H1 (cell line): ENCODE measurements at regions not wholly inside any gene's neighbourhood (a gene's known extent, or its start where the extent isn't known, plus 50 kb on each side); places are given as distances from the start of the nearest gene placed in this dataset.

ENCODE experiments used
- CTCF ChIA-PET: fragments of 300-600 bp; sonication (Branson Sonifier 250); formaldehyde crosslinking; loops from one replicate; lab custom pipeline; 2021; ENCODE audit not compliant: partially characterized antibody; lab: Charles Lee
- POLR2A ChIA-PET: fragments of 300-600 bp; sonication (Branson Sonifier 250); formaldehyde crosslinking; loops from one replicate; lab custom pipeline; 2021; ENCODE audit warnings: inconsistent platforms; ENCODE audit not compliant: partially characterized antibody; lab: Charles Lee
- DNase-seq, 2 experiments: peaks; one replicate each; pipeline versions ENCODE4 v3.0.0 to v3.0.0-alpha.2; 2010 to 2022; ENCODE audit warnings: low spot score in 2 of 2, low read depth in 1 of 2, mixed read lengths in 1 of 2
- FAIRE-seq: peaks from 2 replicates; lab custom pipeline; 2011; peaks lifted over from hg19 to GRCh38; lab: Jason Lieb, UNC
- H2AFZ ChIP-seq: 2 replicates; pipeline ENCODE4 v1.8.1; 2012; ENCODE audit warnings: low read length, inconsistent platforms
- H2AK5ac ChIP-seq: 2 replicates; pipeline ENCODE4 v1.6.1; 2013; ENCODE audit warnings: low read depth, low read length
- H2BK120ac ChIP-seq: replicated peaks from 2 replicates; pipeline ENCODE3; 2013; ENCODE audit warnings: low read depth, low read length, inconsistent platforms
- H2BK12ac ChIP-seq: 2 replicates; pipeline ENCODE4 v1.6.1; 2013; ENCODE audit warnings: low read depth, low read length
- H2BK15ac ChIP-seq: 2 replicates; pipeline ENCODE4 v1.6.1; 2013; ENCODE audit warnings: low read length
- H2BK20ac ChIP-seq: 2 replicates; pipeline ENCODE4 v1.6.1; 2013; ENCODE audit warnings: low read length
- H2BK5ac ChIP-seq: 2 replicates; pipeline ENCODE4 v1.6.1; 2013; ENCODE audit warnings: low read depth, low read length
- H3K14ac ChIP-seq: 2 replicates; pipeline ENCODE4 v1.6.1; 2013; ENCODE audit warnings: inconsistent platforms; ENCODE audit not compliant: insufficient read length
- H3K18ac ChIP-seq: 2 replicates; pipeline ENCODE4 v1.6.1; 2013; ENCODE audit warnings: low read length; ENCODE audit errors: extremely low read depth
- H3K23ac ChIP-seq: 2 replicates; pipeline ENCODE4 v1.6.1; 2013; ENCODE audit warnings: inconsistent platforms; ENCODE audit not compliant: insufficient read length
- H3K23me2 ChIP-seq: 2 replicates; pipeline ENCODE4 v1.6.1; 2013; ENCODE audit warnings: low read depth, low read length
- H3K27ac ChIP-seq: 2 replicates; pipeline ENCODE4 v1.6.1; 2011; ENCODE audit warnings: low read depth, low read length, inconsistent platforms
- H3K27me3 ChIP-seq, 4 experiments: replicated peaks in 1 of 4; 1 replicate in 1 of 4; 2 replicates in 3 of 4; pipeline versions ENCODE4 v1.6.1 to v1.8.1; 2011 to 2013; ENCODE audit warnings: low read length in 3 of 4, mild to moderate bottlenecking in 3 of 4, inconsistent platforms in 2 of 4, mixed read lengths in 2 of 4, moderate library complexity in 1 of 4; ENCODE audit not compliant: control insufficient read depth in 3 of 4, insufficient read depth in 3 of 4; ENCODE audit errors: extremely low read depth in 1 of 4
- H3K36me3 ChIP-seq, 4 experiments: 2 replicates each; pipeline versions ENCODE4 v1.6.1 to v1.8.1; 2011 to 2013; ENCODE audit warnings: mild to moderate bottlenecking in 4 of 4, low read length in 3 of 4, moderate library complexity in 2 of 4, control low read depth in 1 of 4, inconsistent platforms in 1 of 4; ENCODE audit not compliant: insufficient read depth in 4 of 4, control insufficient read depth in 2 of 4
- H3K4ac ChIP-seq: replicated peaks from 2 replicates; pipeline ENCODE3; 2013; ENCODE audit warnings: low read length, low read depth, mixed read lengths, inconsistent platforms; ENCODE audit not compliant: insufficient read length
- H3K4me1 ChIP-seq, 4 experiments: replicated peaks in 1 of 4; 1 replicate in 1 of 4; 2 replicates in 3 of 4; pipeline versions ENCODE4 v1.6.1 to v1.8.1; 2011 to 2013; ENCODE audit warnings: low read length in 3 of 4, inconsistent platforms in 2 of 4, mixed read lengths in 1 of 4; ENCODE audit not compliant: insufficient read depth in 4 of 4, control insufficient read depth in 3 of 4
- H3K4me2 ChIP-seq, 2 experiments: 2 replicates each; pipeline versions ENCODE4 v1.6.1 to v1.8.1; 2011 to 2013; ENCODE audit warnings: low read depth in 2 of 2, low read length in 2 of 2, control low read depth in 1 of 2, inconsistent platforms in 1 of 2, mild to moderate bottlenecking in 1 of 2; ENCODE audit not compliant: insufficient read depth in 1 of 2
- H3K4me3 ChIP-seq, 4 experiments: fragments of 200-600, 300-600 bp in 1 of 4; sonication (generic), shearing (Covaris generic), sonication (Bioruptor Twin) in 1 of 4; 2 replicates each; pipeline versions ENCODE4 v1.5.1 to v1.8.1; 2011 to 2016; ENCODE audit warnings: low read length in 4 of 4, low read depth in 3 of 4, control low read depth in 2 of 4, inconsistent platforms in 2 of 4, mild to moderate bottlenecking in 2 of 4, mixed read lengths in 1 of 4, moderate library complexity in 1 of 4; ENCODE audit not compliant: insufficient read depth in 2 of 4; ENCODE audit errors: extremely low read depth in 1 of 4
- H3K56ac ChIP-seq: replicated peaks from 2 replicates; pipeline ENCODE3; 2013; ENCODE audit warnings: low read depth, mild to moderate bottlenecking, mixed read lengths, low read length, inconsistent platforms; ENCODE audit not compliant: insufficient read length
- H3K79me1 ChIP-seq: 2 replicates; pipeline ENCODE4 v1.6.1; 2013; ENCODE audit warnings: low read depth, low read length, control low read depth
- H3K79me2 ChIP-seq, 2 experiments: 2 replicates each; pipeline versions ENCODE4 v1.6.1 to v1.8.1; 2012 to 2013; ENCODE audit warnings: low read length in 2 of 2, mild to moderate bottlenecking in 2 of 2, inconsistent platforms in 1 of 2; ENCODE audit not compliant: insufficient read depth in 2 of 2, control insufficient read depth in 1 of 2
- H3K9ac ChIP-seq, 4 experiments: replicated peaks in 1 of 4; 1 replicate in 1 of 4; 2 replicates in 3 of 4; pipeline versions ENCODE4 v1.6.1 to v1.8.1; 2011 to 2013; ENCODE audit warnings: low read depth in 3 of 4, low read length in 3 of 4, control low read depth in 2 of 4, mild to moderate bottlenecking in 2 of 4, moderate library complexity in 2 of 4, inconsistent platforms in 1 of 4; ENCODE audit errors: extremely low read depth in 1 of 4
- H3K9me3 ChIP-seq, 2 experiments: 2 replicates each; pipeline versions ENCODE4 v1.6.1 to v1.8.1; 2012 to 2013; ENCODE audit warnings: mild to moderate bottlenecking in 2 of 2, moderate library complexity in 2 of 2, control low read depth in 1 of 2, inconsistent platforms in 1 of 2, low read depth in 1 of 2, low read length in 1 of 2, mixed read lengths in 1 of 2; ENCODE audit not compliant: insufficient read depth in 2 of 2
- H4K20me1 ChIP-seq, 2 experiments: replicated peaks in 1 of 2; 2 replicates each; pipeline versions ENCODE3 to v1.8.1; 2011 to 2013; ENCODE audit warnings: inconsistent platforms in 2 of 2, low read length in 2 of 2, mild to moderate bottlenecking in 1 of 2; ENCODE audit not compliant: insufficient read depth in 2 of 2, control insufficient read depth in 1 of 2
- H4K5ac ChIP-seq: 2 replicates; pipeline ENCODE4 v1.6.1; 2013; ENCODE audit warnings: low read length, low read depth, mixed read lengths, inconsistent platforms; ENCODE audit not compliant: insufficient read length
- H4K8ac ChIP-seq: 2 replicates; pipeline ENCODE4 v1.8.0; 2013; ENCODE audit warnings: mild to moderate bottlenecking, moderate library complexity, low read length, inconsistent platforms; ENCODE audit not compliant: insufficient read depth; ENCODE audit errors: extremely low read depth
- H4K91ac ChIP-seq: replicated peaks from 2 replicates; pipeline ENCODE3; 2013; ENCODE audit warnings: low read length, mixed read lengths, inconsistent platforms; ENCODE audit not compliant: insufficient read length
- ASH2L ChIP-seq: fragments of 200-600, 300-600 bp; sonication (generic); IDR thresholded peaks from one replicate; pipeline ENCODE4 v1.7.1; 2017; ENCODE audit warnings: low read length
- ATF2 ChIP-seq: IDR thresholded peaks from 2 replicates; pipeline ENCODE4 v1.6.1; 2012; ENCODE audit warnings: low read length, inconsistent platforms
- BRCA1 ChIP-seq: IDR thresholded peaks from 2 replicates; pipeline ENCODE4 v1.6.1; 2012; ENCODE audit warnings: low read depth, low read length, improper control_type of control experiment
- EP300 ChIP-seq, 2 experiments: IDR thresholded peaks; 1 replicate in 1 of 2; 2 replicates in 1 of 2; pipeline ENCODE4 v1.6.1; 2011 to 2012; ENCODE audit warnings: low read depth in 2 of 2, low read length in 2 of 2, mild to moderate bottlenecking in 2 of 2, borderline replicate concordance in 1 of 2, inconsistent platforms in 1 of 2, moderate library complexity in 1 of 2
- NANOG ChIP-seq: IDR thresholded peaks from 2 replicates; pipeline ENCODE4 v1.6.1; 2011; ENCODE audit warnings: low read length, low read depth, mild to moderate bottlenecking, inconsistent platforms; ENCODE audit not compliant: insufficient read depth, poor library complexity, severe bottlenecking
- RAD21 ChIP-seq, 2 experiments: IDR thresholded peaks in 1 of 2; conservative IDR thresholded peaks in 1 of 2; 2 replicates each; pipeline ENCODE4 v1.6.1; 2011; ENCODE audit warnings: low read depth in 2 of 2, low read length in 2 of 2, improper control_type of control experiment in 1 of 2, inconsistent platforms in 1 of 2, mild to moderate bottlenecking in 1 of 2, moderate library complexity in 1 of 2
- RNF2 ChIP-seq: fragments of 200-900, 300-1000 bp; sonication (generic); IDR thresholded peaks from 2 replicates; pipeline ENCODE4 v1.7.1; 2016; ENCODE audit warnings: borderline replicate concordance, low read depth, mild to moderate bottlenecking, antibody characterized with exemption, low read length; ENCODE audit not compliant: poor library complexity, severe bottlenecking; ENCODE audit errors: missing control alignments
- SAP30 ChIP-seq: fragments of 300-600 bp; sonication (generic); IDR thresholded peaks from 2 replicates; pipeline ENCODE4 v1.7.1; 2012; ENCODE audit warnings: low read length, moderate library complexity, mild to moderate bottlenecking, inconsistent platforms; ENCODE audit not compliant: insufficient read depth, insufficient replicate concordance
- SP1 ChIP-seq: IDR thresholded peaks from 2 replicates; pipeline ENCODE4 v1.6.1; 2011; ENCODE audit warnings: low read depth, low read length
- YY1 ChIP-seq: IDR thresholded peaks from 2 replicates; pipeline ENCODE4 v1.6.1; 2011; ENCODE audit warnings: low read depth, mild to moderate bottlenecking, low read length
- WGBS, 2 experiments: shearing (Covaris generic) in 1 of 2; methylation state at CpG; one replicate each; pipeline versions ENCODE4 v1.1.6 to v1.1.7; 2013 to 2015; ENCODE audit warnings: low lambda C conversion rate in 2 of 2, mixed read lengths in 2 of 2, inconsistent platforms in 1 of 2, low coverage in 1 of 2, missing lambda C conversion rate in 1 of 2; ENCODE audit not compliant: insufficient replicate concordance in 2 of 2, insufficient coverage in 1 of 2, insufficient read length in 1 of 2; ENCODE audit errors: extremely low coverage in 1 of 2, missing lambda C conversion rate in 1 of 2; 5-methylcytosine and 5-hydroxymethylcytosine counted together

- TF ChIP-seq ASH2L = no peak
Observed at GRCh38 chr10:8489232-8489631, 434.7 kb downstream of the GATA3 start (continued).

- no peak overlapping the region for H3K23ac ChIP-seq
- H3K4me2 ChIP-seq = no peak overlapping the region
- H3K4ac ChIP-seq = no peak overlapping the region
- H2BK12ac ChIP-seq = no peak overlapping the region
- H3K56ac ChIP-seq = no peak overlapping the region
- H3K14ac ChIP-seq = no peak overlapping the region
- no peaks in the 10 kb centered on the region for H3K79me2 ChIP-seq
- POLR2A ChIA-PET = no interaction called here
- no peaks in the 10 kb centered on the region for H3K27me3 ChIP-seq
- FAIRE-seq (no peak), DNase-seq (no peak)
- H2BK5ac ChIP-seq = no peak overlapping the region
- no peaks in the 10 kb centered on the region for H3K4me1 ChIP-seq
- no peak overlapping the region for H3K18ac ChIP-seq
- H4K8ac ChIP-seq = no peak overlapping the region
- no peak overlapping the region for H4K5ac ChIP-seq
- no peaks in the 10 kb centered on the region for H4K20me1 ChIP-seq
- no peaks in the 10 kb centered on the region for H3K36me3 ChIP-seq
- no peak overlapping the region for H3K4me3 ChIP-seq
- peaks cover 1% of the 10 kb centered on the region; the same call in 1 of the 2 replicates for H3K23me2 ChIP-seq
- no peak overlapping the region for H2AFZ ChIP-seq
- CTCF ChIA-PET = interaction anchor here (0.9 kb wide), 2 partner anchors 9 to 31 kb away, joined by 3 to 4 read pairs; no protein-coding TSS in a partner anchor
- no peak overlapping the region for H4K91ac ChIP-seq
- H2BK120ac ChIP-seq = no peak overlapping the region
- no peak overlapping the region for H2BK20ac ChIP-seq
- 86% methylated on average over 6 of the region's 6 CpGs; no CpG with 5 or more reads in 1 of the 2 experiments for WGBS, 2 experiments
- no peak overlapping the region for H2AK5ac ChIP-seq
- no peak overlapping the region for H3K27ac ChIP-seq
- no peak overlapping the region for H3K9ac ChIP-seq
- H2BK15ac ChIP-seq = no peak overlapping the region
- H3K79me1 ChIP-seq = no peaks in the 10 kb centered on the region
- no peaks in the 10 kb centered on the region for H3K9me3 ChIP-seq
- TF ChIP-seq RAD21 (IDR thresholded peaks at IDR 0.05 in 1 of 2, conservative IDR thresholded peaks at IDR 0.05 in 1 of 2; ENCODE audit: low read depth in 2 of 2, low read length in 2 of 2) (no peak), ATF2 (no peak), SP1 (no peak), BRCA1 (no peak), EP300 (IDR thresholded peaks at IDR 0.05; ENCODE audit: borderline replicate concordance in 1 of 2, low read depth in 2 of 2, low read length in 2 of 2) (no peak), SAP30 (no peak), YY1 (no peak), RNF2 (no peak), NANOG (no peak)
Observed at GRCh38 chr10:8489823-8490222, 435.3 kb downstream of the GATA3 start.
